Caco-2 (cell line): ENCODE measurements at regions not wholly inside any gene's neighbourhood (a gene's known extent, or its start where the extent isn't known, plus 50 kb on each side); places are given as distances from the start of the nearest gene placed in this dataset.

Experiments used
- BruUV-seq: library from RNA; stranded (reverse); fragments of 400-500 nt; replicated peaks from 2 replicates; lab custom pipeline; 2021; lab: Mats Ljungman, UMichigan
- CTCF ChIA-PET: fragments of 300-600 bp; sonication (Branson Sonifier 250); formaldehyde crosslinking; loops from one replicate; lab custom pipeline; 2022; ENCODE audit warnings: antibody characterized with exemption; lab: Charles Lee
- POLR2A ChIA-PET: fragments of 300-600 bp; sonication (Branson Sonifier 250); formaldehyde crosslinking; loops from one replicate; lab custom pipeline; 2022; ENCODE audit warnings: antibody characterized with exemption; lab: Charles Lee
- DNase-seq, 2 experiments: peaks; one replicate each; pipeline versions ENCODE4 v3.0.0 to v3.0.0-alpha.2; 2020 to 2022
- H3K27me3 ChIP-seq: replicated peaks from 2 replicates; pipeline ENCODE4 v1.6.0; 2011; ENCODE audit warnings: low read length; ENCODE audit not compliant: control insufficient read depth, insufficient read depth
- H3K36me3 ChIP-seq: 2 replicates; pipeline ENCODE4 v1.5.1; 2011; ENCODE audit warnings: low read length; ENCODE audit not compliant: control insufficient read depth, insufficient read depth
- H3K4me1 ChIP-seq: fragments of 250-450 bp; sonication (Bioruptor Pico); 2 replicates; pipeline ENCODE4 v1.5.1; 2020; ENCODE audit warnings: mild to moderate bottlenecking
- H3K4me3 ChIP-seq: 2 replicates; pipeline ENCODE4 v1.5.1; 2011; ENCODE audit warnings: low read depth, mild to moderate bottlenecking, control low read depth, low read length
- H3K9me3 ChIP-seq: fragments of 250-450 bp; sonication (Bioruptor Pico); 2 replicates; pipeline ENCODE4 v1.5.1; 2020; ENCODE audit warnings: mild to moderate bottlenecking, moderate library complexity
- H3K27ac Mint-ChIP-seq: one replicate; pipeline ENCODE4 v1.8.0; 2022; ENCODE audit warnings: mixed read lengths; ENCODE audit not compliant: unreplicated experiment
- H3K27me3 Mint-ChIP-seq: one replicate; pipeline ENCODE4 v1.8.0; 2022; ENCODE audit warnings: mixed read lengths; ENCODE audit not compliant: insufficient read depth, unreplicated experiment
- H3K36me3 Mint-ChIP-seq: one replicate; pipeline ENCODE4 v1.8.0; 2022; ENCODE audit warnings: mild to moderate bottlenecking, mixed read lengths; ENCODE audit not compliant: insufficient read depth, unreplicated experiment
- H3K4me1 Mint-ChIP-seq: one replicate; pipeline ENCODE4 v1.8.0; 2022; ENCODE audit warnings: low read depth, mixed read lengths; ENCODE audit not compliant: unreplicated experiment
- H3K4me3 Mint-ChIP-seq: one replicate; pipeline ENCODE4 v1.8.0; 2022; ENCODE audit warnings: mild to moderate bottlenecking, moderate library complexity, mixed read lengths; ENCODE audit not compliant: unreplicated experiment
- H3K9me3 Mint-ChIP-seq: one replicate; pipeline ENCODE4 v1.8.0; 2022; ENCODE audit warnings: mixed read lengths; ENCODE audit not compliant: unreplicated experiment
- intact Hi-C: fragments of 100-400 bp; cut with micrococcal nuclease; formaldehyde crosslinking; loops from one replicate; pipeline ENCODE4 v1.10.0; 2022; ENCODE audit not compliant: unreplicated experiment
- TF ChIP-seq, protein P1 (sequence below), 2 experiments: fragments of 200-600 bp in 1 of 2; IDR thresholded peaks; 1 replicate in 1 of 2; 2 replicates in 1 of 2; pipeline versions ENCODE4 v1.5.1 to v1.8.0; 2011 to 2022; ENCODE audit warnings: antibody characterized with exemption in 1 of 2, control low read depth in 1 of 2, inconsistent platforms in 1 of 2, low read depth in 1 of 2, low read length in 1 of 2, mild to moderate bottlenecking in 1 of 2, moderate library complexity in 1 of 2; ENCODE audit not compliant: insufficient read depth in 1 of 2, severe bottlenecking in 1 of 2, unreplicated experiment in 1 of 2

- POLR2A ChIA-PET, result no interaction called here
- CTCF ChIA-PET, result interaction anchor here (1.2 to 1.5 kb wide), 3 partner anchors 10 to 34 kb away, joined by 3 to 4 read pairs (median 4); no protein-coding TSS in a partner anchor
These were observed 128.9 kb downstream of the MTPAP start for GRCh38 chr10:30219971-30220751.

GRCh38 chr10:30216821-30217220, 132.3 kb downstream of the MTPAP start:
- TF ChIP-seq, protein P1, sequence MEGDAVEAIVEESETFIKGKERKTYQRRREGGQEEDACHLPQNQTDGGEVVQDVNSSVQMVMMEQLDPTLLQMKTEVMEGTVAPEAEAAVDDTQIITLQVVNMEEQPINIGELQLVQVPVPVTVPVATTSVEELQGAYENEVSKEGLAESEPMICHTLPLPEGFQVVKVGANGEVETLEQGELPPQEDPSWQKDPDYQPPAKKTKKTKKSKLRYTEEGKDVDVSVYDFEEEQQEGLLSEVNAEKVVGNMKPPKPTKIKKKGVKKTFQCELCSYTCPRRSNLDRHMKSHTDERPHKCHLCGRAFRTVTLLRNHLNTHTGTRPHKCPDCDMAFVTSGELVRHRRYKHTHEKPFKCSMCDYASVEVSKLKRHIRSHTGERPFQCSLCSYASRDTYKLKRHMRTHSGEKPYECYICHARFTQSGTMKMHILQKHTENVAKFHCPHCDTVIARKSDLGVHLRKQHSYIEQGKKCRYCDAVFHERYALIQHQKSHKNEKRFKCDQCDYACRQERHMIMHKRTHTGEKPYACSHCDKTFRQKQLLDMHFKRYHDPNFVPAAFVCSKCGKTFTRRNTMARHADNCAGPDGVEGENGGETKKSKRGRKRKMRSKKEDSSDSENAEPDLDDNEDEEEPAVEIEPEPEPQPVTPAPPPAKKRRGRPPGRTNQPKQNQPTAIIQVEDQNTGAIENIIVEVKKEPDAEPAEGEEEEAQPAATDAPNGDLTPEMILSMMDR (IDR thresholded peaks at IDR 0.05; ENCODE audit: insufficient read depth in 1 of 2, low read depth in 1 of 2, low read length in 1 of 2, severe bottlenecking in 1 of 2, unreplicated experiment in 1 of 2), result no peak

More at GRCh38 chr10:30219971-30220751, 128.9 kb downstream of the MTPAP start:
- peaks cover 16% of the 10 kb centered on the region for H3K4me1 Mint-ChIP-seq
- TF ChIP-seq, protein P1 (IDR thresholded peaks at IDR 0.05; ENCODE audit: insufficient read depth in 1 of 2, low read depth in 1 of 2, low read length in 1 of 2, severe bottlenecking in 1 of 2, unreplicated experiment in 1 of 2), result no peak
- DNase-seq, result peak; percentile 48 to 59
- peak overlapping the region; percentile 92 for H3K4me3 Mint-ChIP-seq
- H3K9me3 ChIP-seq, result no peaks in the 10 kb centered on the region
- no peaks in the 10 kb centered on the region for H3K27me3 ChIP-seq
- no TSS peak for BruUV-seq
- peaks cover 11% of the 10 kb centered on the region; the same call in 1 of the 2 replicates for H3K4me1 ChIP-seq
- H3K27ac Mint-ChIP-seq, result peak overlapping the region; percentile 94
- H3K4me3 ChIP-seq, result peak overlapping the region; percentile 22
- peaks cover 9% of the 10 kb centered on the region for H3K36me3 Mint-ChIP-seq
- H3K36me3 ChIP-seq, result no peaks in the 10 kb centered on the region
- H3K27me3 Mint-ChIP-seq, result no peaks in the 10 kb centered on the region
- intact Hi-C loops, result no loop called here
- H3K9me3 Mint-ChIP-seq, result no peaks in the 10 kb centered on the region

DNA sequence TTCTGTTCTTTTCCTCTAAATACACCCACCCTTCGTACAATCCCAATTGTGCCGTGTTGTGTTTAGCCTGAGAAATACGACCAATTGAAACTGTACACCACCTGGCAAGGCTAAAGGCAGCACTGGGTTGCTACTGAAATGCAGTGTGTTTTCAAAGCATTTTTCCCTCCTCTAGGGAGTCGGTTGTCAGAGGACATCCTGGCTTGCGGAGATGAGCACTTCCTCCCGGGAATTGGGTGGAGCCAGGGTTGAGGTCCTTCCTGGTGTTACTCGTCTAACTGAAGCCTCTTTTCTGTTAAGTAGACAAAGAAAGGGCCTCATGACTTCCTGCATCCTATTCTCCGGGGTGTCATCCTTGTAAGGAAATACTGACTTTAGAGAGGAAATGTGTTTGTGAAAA, 133.5 kb downstream of the MTPAP start:
- Histone ChIP-seq H3K4me3 (no peak overlapping the region), H3K27me3 (no peaks in the 10 kb centered on the region), H3K36me3 (no peaks in the 10 kb centered on the region), H3K4me1 (peaks cover 9% of the 10 kb centered on the region; the same call in 1 of the 2 replicates), H3K9me3 (no peaks in the 10 kb centered on the region)
- CTCF ChIA-PET, result no interaction called here
- DNase-seq, result no peak
- Mint-ChIP-seq H3K27ac (no peak overlapping the region), H3K27me3 (no peaks in the 10 kb centered on the region), H3K4me1 (peaks cover 14% of the 10 kb centered on the region), H3K9me3 (no peaks in the 10 kb centered on the region), H3K36me3 (peaks cover 9% of the 10 kb centered on the region), H3K4me3 (no peak overlapping the region)
- TF ChIP-seq, protein P1 (IDR thresholded peaks at IDR 0.05; ENCODE audit: insufficient read depth in 1 of 2, low read depth in 1 of 2, low read length in 1 of 2, severe bottlenecking in 1 of 2, unreplicated experiment in 1 of 2), result no peak
- POLR2A ChIA-PET, result no interaction called here
- BruUV-seq, result no TSS peak
- intact Hi-C loops, result no loop called here

More at GRCh38 chr10:30216821-30217220, 132.3 kb downstream of the MTPAP start:
- intact Hi-C loops, result no loop called here
- POLR2A ChIA-PET, result no interaction called here
- H3K9me3 Mint-ChIP-seq, result no peaks in the 10 kb centered on the region
- no peaks in the 10 kb centered on the region for H3K27me3 Mint-ChIP-seq
- H3K36me3 Mint-ChIP-seq, result peaks cover 9% of the 10 kb centered on the region
- Histone ChIP-seq H3K9me3 (no peaks in the 10 kb centered on the region), H3K4me3 (no peak overlapping the region), H3K4me1 (peaks cover 11% of the 10 kb centered on the region; the same call in 1 of the 2 replicates), H3K27me3 (no peaks in the 10 kb centered on the region), H3K36me3 (no peaks in the 10 kb centered on the region)
- peaks cover 16% of the 10 kb centered on the region for H3K4me1 Mint-ChIP-seq
- DNase-seq, result no peak
- H3K4me3 Mint-ChIP-seq, result no peak overlapping the region
- BruUV-seq, result no TSS peak
- H3K27ac Mint-ChIP-seq, result no peak overlapping the region
- CTCF ChIA-PET, result no interaction called here
